GM12875 (cell line): ENCODE measurements at regions not wholly inside any gene's neighbourhood (a gene's known extent, or its start where the extent isn't known, plus 50 kb on each side); places are given as distances from the start of the nearest gene placed in this dataset.

ENCODE experiments used
- H3K4me3 ChIP-seq: one replicate; pipeline ENCODE4 v1.5.1; 2011; ENCODE audit warnings: low read depth, low read length, control low read depth
- TF ChIP-seq, protein P1 (sequence below): IDR thresholded peaks from 2 replicates; pipeline ENCODE4 v1.5.1; 2011; ENCODE audit warnings: low read depth, mild to moderate bottlenecking, control low read depth, inconsistent platforms, low read length, moderate library complexity, borderline replicate concordance; ENCODE audit not compliant: insufficient read depth

DNA sequence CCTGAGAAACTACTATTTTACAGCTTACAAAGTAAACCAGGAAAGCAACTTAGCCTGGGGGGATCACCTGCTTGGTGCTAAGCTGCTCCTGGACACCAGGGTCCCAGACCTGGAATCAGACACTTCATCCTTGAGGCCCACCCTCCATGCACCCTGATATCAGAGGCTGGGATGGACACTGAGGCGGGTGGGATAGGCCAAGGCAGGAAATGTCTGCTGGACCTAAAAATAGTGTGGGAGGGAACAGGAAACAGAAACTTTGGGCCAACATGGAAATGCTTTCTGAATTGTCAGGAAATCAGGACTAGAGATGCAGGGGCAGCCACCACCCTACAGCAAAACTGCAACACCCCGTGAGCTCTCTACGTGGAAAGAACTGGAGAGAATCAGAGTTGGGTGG, 101.5 kb upstream of the PODXL start:
- no peak overlapping the region for H3K4me3 ChIP-seq
- TF ChIP-seq, protein P1, sequence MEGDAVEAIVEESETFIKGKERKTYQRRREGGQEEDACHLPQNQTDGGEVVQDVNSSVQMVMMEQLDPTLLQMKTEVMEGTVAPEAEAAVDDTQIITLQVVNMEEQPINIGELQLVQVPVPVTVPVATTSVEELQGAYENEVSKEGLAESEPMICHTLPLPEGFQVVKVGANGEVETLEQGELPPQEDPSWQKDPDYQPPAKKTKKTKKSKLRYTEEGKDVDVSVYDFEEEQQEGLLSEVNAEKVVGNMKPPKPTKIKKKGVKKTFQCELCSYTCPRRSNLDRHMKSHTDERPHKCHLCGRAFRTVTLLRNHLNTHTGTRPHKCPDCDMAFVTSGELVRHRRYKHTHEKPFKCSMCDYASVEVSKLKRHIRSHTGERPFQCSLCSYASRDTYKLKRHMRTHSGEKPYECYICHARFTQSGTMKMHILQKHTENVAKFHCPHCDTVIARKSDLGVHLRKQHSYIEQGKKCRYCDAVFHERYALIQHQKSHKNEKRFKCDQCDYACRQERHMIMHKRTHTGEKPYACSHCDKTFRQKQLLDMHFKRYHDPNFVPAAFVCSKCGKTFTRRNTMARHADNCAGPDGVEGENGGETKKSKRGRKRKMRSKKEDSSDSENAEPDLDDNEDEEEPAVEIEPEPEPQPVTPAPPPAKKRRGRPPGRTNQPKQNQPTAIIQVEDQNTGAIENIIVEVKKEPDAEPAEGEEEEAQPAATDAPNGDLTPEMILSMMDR: no peak

DNA sequence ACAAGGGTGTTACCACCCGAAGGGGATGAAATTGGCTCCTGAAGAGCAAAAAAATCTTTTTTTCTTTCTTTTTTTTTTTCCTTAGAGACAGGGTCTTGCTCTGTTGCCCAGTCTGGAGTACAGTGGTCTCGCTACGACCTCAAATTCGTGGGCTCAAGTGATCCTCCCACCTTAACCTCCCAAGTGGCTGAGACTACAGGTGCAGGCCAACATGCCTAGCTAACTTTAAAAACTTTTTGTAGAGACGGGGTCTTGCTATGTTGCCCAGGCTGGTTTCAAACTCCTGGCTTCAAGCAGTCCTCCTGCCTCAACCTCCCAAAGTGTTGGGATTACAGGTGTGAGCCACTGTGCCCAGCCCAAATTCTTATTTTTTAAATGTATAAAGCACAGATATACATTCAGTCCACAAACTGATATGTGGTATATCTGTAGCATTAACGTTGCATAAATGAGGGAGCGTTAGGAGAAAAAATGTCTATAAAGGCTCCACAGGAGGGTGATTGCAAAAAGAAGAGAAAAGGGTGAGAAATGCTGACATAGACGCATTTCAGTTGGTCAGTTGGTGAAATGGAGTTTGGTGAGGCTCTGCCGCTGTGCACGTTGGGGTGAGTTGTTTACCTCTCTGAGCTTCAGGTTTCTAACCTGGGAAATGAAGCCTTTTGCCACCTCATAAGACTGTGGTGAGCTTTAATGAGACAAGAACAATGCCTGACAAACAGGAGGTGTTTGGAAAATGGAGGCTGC, 100.7 kb upstream of the PODXL start:
- TF ChIP-seq, protein P1: no peak
- no peak overlapping the region for H3K4me3 ChIP-seq

GRCh38 chr7:131655866-131656265, 99.4 kb upstream of the PODXL start:
- TF ChIP-seq, protein P1: no peak
- no peak overlapping the region for H3K4me3 ChIP-seq

GRCh38 chr7:131655447-131655846, 99.0 kb upstream of the PODXL start:
- TF ChIP-seq, protein P1: no peak
- no peak overlapping the region for H3K4me3 ChIP-seq

DNA sequence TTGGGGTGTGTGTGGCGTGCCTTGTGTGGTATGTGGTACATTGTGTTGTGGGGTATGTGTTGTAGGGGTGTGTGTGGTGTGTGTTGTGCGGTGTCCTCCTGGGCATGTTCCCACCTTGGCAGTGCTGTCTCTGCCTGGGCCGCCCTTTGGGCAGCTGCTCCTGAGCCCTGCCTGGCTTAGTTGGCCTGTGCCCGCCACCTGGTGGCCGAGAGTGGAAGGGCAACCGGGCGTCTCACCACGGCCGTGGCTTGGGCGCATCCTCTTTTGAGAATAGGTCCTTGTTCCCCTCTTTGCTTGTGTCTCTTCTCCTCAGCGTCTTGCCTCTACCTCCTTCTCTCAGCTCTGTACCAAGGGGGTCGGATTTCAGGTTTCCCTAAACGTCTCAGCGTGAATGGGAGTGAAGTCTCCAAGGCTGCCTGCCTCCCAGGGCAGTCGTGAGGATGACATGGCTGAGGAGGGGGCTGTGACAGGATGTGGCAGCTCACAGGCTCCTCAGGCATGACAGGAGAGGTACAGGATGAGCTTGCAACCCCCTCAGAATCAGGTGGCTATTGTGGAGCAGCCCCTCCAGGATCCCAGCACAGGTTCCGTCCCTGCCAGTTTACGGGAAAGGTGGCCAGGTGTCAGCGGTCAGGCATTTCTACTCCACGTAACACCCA, 98.4 kb upstream of the PODXL start:
- H3K4me3 ChIP-seq: no peak overlapping the region
- TF ChIP-seq, protein P1: peak; percentile 97

- H3K4me3 ChIP-seq: no peak overlapping the region
- TF ChIP-seq, protein P1: no peak
These were observed 97.8 kb upstream of the PODXL start for GRCh38 chr7:131654249-131654558.
